GM19372 (cell line): ENCODE measurements at regions not wholly inside any gene's neighbourhood (a gene's known extent, or its start where the extent isn't known, plus 50 kb on each side); places are given as distances from the start of the nearest gene placed in this dataset.
"Not testable (repeated sequence)": the region's sequence is repeated elsewhere in the genome, so short reads cannot be mapped to it uniquely, and the experiment has no call there.

Experiments
- ATAC-seq: cut with Tn5 transposase; IDR thresholded peaks from one replicate; pipeline ENCODE4 v1.9.1; 2021; ENCODE audit warnings: mild to moderate bottlenecking, low read depth, moderate library complexity; ENCODE audit not compliant: unreplicated experiment

GRCh38 chr2:66186537-66186936 lies 248.4 kb upstream of the MEIS1 start:
- no peak for ATAC-seq

DNA sequence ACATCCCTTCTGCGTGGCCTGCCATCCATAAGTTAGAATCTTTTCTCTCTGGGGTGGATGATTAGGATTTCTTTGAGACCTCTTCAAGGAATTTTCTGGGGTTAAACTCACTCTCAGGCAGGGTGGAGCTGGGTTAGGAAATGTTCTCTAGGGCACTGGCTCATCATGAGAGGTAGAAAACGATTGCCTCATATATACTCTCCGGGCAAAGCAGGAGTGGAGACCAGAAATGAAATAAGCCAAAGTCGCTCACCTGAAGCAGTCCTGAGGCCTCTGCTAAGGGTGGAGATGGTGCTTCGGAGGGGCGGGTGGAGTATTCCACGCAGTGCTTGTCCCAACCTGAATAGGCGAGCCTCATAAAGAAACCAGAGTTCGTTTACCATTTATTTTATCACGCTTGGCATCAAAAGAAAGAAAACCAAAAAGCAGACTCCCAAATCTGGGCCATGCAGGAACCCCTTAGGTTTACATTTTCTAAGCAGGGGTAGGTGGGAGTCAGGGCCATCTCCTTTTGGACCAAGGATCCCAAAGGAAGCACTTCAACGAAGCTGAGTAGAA lies 249.3 kb upstream of the MEIS1 start:
- no peak for ATAC-seq

DNA sequence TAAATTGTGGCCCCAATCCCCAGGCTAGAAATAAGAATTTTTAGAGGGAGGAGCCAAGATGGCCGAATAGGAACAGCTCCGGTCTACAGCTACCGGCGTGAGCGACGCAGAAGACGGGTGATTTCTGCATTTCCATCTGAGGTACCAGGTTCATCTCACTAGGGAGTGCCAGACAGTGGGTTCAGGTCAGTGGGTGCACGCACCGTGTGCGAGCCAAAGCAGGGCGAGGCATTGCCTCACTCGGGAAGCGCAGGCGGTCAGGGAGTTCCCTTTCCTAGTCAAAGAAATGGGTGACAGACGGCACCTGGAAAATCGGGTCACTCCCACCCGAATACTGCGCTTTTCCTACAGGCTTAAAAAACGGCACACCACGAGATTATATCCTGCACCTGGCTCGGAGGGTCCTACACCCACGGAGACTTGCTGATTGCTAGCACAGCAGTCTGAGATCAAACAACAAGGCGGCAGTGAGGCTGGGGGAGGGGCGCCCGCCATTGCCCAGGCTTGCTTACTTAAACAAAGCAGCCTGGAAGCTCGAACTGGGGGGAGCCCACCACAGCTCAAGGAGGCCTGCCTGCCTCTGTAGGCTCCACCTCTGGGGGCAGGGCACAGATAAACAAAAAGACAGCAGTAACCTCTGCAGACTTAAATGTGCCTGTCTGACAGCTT lies 257.7 kb upstream of the MEIS1 start:
- ATAC-seq = not testable (repeated sequence)

DNA sequence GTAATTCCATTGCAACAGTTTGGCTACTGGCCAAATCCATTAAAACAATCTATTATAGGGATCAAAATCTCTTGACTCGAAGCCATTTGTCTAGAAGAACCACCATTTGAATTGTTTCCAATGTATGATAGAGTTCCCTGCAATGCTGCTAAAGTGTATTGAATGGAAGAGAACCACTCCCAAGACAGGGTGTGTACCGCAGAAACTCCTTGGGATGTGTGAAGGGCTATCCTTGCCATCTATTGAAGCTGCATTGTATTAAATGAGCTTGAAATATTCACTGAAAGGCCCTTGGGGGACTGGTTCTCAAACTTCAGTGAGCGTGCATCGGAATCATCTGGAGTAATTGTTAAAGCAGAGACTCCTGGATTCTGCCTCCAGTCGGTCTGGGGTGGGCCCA lies 260.4 kb upstream of the MEIS1 start:
- ATAC-seq = no peak

DNA sequence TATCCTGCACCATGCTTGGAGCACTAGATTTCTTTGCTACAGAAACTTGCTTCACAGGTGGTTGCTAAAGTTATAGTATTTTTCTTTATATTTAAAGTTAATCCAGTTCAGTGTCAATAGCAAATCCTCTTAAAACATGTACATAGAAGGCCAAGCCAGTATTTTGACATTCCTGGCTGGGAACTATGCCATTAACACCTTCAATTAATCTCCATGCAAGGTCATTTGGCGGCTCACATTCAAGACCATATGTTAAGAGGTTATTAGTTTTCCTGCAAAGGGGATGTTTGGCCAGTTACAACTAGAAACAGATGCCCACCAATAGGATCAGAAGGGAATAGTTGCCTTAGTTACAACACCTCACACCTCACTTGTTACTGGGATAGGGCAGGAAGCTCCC lies 261.3 kb upstream of the MEIS1 start:
- no peak for ATAC-seq

DNA sequence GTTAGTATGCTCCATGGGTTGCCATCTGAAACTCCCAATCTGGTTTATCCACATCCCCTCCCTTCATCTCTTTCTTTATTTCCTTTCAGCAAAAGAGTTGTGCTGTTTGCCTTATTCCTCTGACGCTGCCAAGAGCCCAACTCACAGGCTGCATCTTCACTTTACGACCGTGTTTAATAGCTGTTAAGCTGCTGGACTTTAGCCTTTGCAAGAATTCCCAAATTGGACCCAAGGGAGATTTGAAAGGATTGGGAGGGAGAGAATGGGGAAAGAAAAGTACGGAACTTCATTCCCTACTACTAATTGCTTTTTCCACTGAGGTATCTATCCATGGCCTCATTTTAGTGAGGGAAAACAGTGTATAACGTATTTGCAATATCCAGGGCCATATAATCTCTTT lies 263.4 kb upstream of the MEIS1 start:
- ATAC-seq = no peak

DNA sequence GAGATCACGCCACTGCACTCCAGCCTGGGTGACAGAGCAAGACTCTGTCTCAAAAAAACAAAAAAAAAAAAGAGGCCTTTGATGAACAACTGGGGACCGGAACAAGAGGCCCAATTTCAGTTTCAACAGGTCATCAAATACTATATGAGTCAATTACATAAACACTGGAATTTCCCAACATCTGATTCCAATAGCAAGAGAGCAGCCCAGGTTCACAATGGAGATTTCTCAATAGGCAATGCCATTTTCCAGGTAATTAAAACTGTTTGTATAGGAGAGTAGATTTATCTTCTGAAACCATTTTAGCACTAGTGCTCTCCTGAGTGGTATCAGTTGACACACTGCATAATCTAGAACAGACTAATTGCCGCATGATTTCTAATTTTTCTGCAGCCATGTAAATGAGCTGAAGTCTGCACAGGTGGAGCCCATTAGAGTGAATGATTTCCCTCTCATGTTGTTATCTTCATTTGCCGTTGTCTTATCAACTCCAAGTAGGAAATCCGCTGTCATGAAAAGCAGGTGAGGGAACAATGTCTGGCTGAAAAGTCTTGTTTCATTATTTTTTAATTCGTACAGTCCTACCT lies 264.1 kb upstream of the MEIS1 start:
- ATAC-seq = no peak

- ATAC-seq = no peak
Observed at GRCh38 chr2:66169076-66169475, 265.8 kb upstream of the MEIS1 start.

DNA sequence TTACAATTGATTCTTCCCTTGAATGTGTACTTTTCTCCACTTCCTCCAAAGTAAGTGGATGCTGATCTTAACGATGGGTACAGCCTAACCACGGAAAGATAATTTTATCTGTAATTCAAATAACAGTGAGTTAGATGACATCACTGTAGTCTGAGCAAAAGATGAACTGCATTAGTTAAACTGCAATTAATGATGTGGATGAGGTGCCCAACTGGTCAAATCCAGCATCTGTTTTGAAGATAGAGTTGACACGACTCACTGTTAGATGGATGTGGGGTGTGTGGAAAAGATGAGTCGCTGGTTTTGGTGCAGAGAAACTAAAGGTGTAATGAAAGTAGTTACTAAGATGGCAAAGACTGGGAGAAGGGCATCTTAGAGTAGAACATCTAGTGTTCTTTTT lies 270.5 kb upstream of the MEIS1 start:
- no peak for ATAC-seq

GRCh38 chr2:66156171-66156570 lies 278.8 kb upstream of the MEIS1 start:
- ATAC-seq = no peak

DNA sequence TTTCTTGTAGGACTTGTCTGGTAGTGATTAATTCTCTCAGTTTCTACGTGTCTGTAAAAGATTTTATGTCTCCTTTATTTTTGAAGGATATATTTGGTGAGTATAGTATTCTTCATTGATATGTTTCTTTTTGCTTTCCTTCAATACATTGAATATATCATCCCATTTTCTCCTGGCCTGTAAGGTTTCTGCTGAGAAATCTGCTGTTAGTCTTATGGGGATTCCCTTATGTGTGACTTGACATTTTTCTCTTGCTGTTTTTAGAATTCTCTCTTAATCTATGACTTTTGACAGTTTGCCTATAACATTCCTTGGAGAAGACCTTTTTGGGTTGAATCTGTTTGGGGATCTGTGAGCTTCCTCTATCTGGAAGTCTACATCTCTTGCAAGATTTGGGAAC lies 281.0 kb upstream of the MEIS1 start:
- ATAC-seq = no peak

- ATAC-seq = no peak
Observed at GRCh38 chr2:66145490-66145889, 289.4 kb upstream of the MEIS1 start.

DNA sequence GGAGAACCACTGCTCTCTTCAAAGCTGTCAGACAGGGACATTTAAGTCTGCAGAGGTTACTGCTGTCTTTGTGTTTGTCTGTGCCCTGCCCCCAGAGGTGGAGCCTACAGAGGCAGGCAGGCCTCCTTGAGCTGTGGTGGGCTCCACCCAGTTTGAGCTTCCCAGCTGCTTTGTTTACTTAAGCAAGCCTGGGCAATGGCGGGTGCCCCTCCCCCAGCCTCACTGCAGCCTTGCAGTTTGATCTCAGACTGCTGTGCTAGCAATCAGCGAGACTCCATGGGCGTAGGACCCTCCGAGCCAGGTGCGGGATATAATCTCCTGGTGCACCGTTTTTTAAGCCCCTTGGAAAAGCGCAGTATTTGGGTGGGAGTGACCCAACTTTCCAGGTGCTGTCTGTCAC lies 290.6 kb upstream of the MEIS1 start:
- ATAC-seq = not testable (repeated sequence)

DNA sequence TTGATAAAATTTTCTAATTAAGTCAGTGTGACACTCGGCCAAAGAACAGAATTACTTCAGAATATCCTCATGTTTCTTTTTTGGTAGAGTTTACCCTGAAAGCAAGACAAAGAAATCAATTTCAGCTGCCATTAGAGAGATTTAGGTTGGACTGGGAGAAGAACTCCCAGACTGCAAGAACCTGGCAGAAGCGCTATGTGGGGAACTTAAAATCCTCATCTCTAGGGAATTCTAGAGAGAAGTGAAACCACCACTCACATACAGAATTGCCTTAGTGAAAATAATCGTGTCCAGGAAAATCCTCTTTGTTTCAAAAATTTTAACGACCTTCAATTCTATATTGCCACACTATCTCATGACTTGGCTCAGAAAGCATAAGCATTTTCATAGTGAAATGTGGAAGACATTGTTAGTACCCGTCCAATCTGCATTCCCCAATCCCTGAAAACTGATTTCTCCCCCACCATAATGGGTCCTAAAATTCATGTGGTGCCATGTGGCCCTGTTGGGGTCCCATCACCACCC lies 297.3 kb upstream of the MEIS1 start:
- no peak for ATAC-seq

DNA sequence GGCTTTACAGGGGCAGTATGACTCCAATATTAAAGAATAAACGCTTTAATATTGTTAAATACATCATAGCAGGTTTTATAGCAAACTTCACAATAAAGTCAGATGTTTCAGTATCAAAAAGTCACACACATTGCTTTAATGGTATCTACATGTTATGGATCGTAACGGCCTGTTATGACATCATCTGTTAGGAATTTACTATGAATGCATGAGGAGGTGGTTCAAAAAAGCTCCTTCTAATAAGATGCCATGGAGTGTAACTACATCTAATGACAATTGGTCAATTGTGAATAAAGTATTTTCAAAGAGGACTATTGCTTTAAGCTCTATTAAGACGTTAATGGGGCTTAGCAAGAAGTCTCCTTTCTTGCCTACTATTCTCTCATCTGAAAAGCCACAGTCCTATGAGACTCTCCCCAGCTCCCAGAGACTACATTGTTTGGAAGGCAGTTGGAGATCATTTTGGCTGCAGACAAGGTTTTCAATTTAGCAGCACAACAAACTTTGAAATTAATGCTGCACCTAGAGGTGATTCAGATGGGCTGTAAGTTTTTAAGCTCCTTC lies 300.7 kb upstream of the MEIS1 start:
- no peak for ATAC-seq

GRCh38 chr2:66127656-66128055 lies 307.3 kb upstream of the MEIS1 start:
- no peak for ATAC-seq

GRCh38 chr2:66127061-66127460 lies 307.9 kb upstream of the MEIS1 start:
- no peak for ATAC-seq

DNA sequence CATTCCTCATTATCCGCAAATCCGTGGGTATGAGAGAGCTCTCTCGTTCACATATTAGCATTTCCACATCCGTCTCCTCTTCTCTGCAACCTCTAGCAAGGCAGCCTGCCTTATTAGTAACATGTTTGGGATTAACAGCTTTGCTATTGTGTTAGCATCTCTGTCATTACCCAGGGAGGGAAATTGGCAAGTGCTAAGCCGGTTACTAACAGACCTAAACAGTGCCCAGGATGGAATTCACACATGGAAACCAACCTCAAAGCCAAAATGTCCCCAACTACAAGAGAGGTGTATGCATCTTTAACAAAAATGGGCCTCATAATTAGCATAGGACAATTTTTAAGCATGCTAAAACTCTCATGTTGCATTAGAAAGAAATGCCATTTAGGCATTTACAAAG lies 309.0 kb upstream of the MEIS1 start:
- ATAC-seq = no peak

DNA sequence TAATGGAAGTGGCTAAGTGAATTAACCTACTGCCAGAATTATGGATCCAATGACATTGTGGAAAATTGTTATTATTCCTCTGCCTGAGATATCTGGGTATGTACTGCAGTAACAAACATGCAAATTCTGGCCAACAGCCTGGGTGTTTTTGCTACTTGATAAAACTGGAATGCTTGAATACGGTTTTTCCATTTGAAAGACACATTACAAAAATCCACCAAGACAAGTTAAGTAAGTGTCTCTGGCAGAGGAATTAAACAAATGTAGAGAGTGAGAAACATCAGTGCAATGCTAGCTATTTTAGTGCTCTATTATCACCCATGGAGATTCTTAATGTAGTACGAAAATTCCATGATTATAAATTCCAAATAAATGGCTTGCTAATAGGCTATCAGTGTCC lies 312.4 kb upstream of the MEIS1 start:
- ATAC-seq = no peak

DNA sequence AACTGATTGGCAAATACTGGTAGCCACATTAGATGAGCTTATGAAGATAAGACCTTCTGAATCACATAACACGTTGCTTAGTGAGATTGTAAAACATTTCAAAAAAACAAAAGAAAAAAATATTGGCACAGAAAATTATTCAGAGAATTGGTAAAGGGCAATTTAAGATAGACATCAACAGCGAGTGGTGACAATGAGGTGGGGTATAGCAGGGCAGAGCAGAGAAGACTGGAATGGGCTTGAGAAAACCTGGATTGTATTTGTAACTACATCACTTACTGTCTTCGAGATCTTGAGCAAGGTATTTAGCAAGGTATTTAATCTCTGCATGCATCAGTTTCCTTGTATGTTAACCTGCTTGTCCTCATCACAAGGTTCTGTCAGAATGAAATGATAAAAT lies 313.0 kb upstream of the MEIS1 start:
- ATAC-seq = no peak

DNA sequence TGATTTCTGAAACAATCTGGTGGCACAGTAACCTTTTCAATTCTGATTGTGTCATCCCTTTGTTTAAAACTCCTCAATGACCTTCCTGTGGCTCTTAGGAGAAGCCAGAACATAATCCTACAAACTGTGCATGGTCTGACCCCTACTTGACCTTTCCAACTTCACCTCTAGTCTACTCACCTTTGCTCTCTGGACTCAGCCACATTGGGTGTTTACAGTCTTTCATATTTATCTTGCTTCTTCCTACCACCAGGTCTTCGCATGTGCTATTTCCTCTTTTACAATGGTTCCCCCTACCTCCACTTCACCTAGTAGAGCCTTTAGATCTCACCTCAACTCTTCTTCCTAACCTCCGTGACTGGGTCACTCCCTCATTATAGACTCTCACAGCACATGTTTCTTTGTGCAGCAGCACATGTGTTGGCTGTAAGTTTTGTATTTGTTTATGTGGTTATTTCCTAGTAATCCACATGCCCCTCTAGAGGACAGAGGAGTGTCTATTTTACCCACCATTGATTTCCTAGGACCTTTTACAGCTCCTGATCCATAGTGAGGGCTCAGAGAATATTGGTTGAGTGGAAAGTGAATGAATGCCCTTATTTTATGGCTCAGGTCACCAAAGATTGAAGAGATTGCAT lies 320.8 kb upstream of the MEIS1 start:
- ATAC-seq = no peak
